ENCODE measurements at regions not wholly inside any gene's neighbourhood (a gene's known extent, or its start where the extent isn't known, plus 50 kb on each side); places are given as distances from the start of the nearest gene placed in this dataset.
"Not testable (repeated sequence)": the region's sequence is repeated elsewhere in the genome, so short reads cannot be mapped to it uniquely, and the experiment has no call there.

GRCh38 chr3:75323936-75324335 is 340.2 kb upstream of the FRG2C start:
- not testable (repeated sequence) for H3K4me3 ChIP-seq (ENCODE audit: low read length); H3K9me3 ChIP-seq (ENCODE audit: control insufficient read depth, low read length); H3K4me1 ChIP-seq (ENCODE audit: control insufficient read depth, insufficient read depth, low read length); H3K36me3 ChIP-seq (ENCODE audit: control insufficient read depth, insufficient read depth, low read length, severe bottlenecking); DNase-seq (ENCODE audit: low read depth); H3K9ac ChIP-seq (ENCODE audit: low read length)
- H3K27me3 ChIP-seq (replicated peaks; ENCODE audit: control insufficient read depth, insufficient read depth, low read length): peaks cover 44% of the 10 kb centered on the region

DNA sequence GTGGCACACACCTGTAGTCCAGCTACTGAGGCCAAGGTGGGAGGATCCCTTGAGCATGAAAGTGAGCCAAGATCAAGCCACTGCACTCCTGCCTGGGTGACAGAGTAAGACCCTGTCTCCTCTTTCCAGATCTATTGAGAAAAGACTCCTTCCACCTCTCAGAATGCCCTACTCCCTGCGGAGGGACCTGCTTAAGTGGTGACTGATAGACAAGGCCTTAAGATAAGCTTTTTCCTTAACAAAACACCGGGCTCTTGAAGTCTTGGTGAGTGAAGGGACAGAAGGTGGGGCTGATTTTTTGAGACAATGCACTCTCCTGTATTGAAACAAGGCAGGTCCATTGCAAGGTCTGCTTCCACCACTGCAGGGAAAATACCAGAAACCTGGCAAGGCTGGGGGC is 338.4 kb upstream of the FRG2C start:
- no peak overlapping the region for H3K9ac ChIP-seq (ENCODE audit: low read length)
- H3K36me3 ChIP-seq (ENCODE audit: control insufficient read depth, insufficient read depth, low read length, severe bottlenecking): no peaks in the 10 kb centered on the region
- no peaks in the 10 kb centered on the region for H3K4me1 ChIP-seq (ENCODE audit: control insufficient read depth, insufficient read depth, low read length)
- no peaks in the 10 kb centered on the region for H3K9me3 ChIP-seq (ENCODE audit: control insufficient read depth, low read length)
- no peak overlapping the region for H3K4me3 ChIP-seq (ENCODE audit: low read length)
- no peak for DNase-seq (ENCODE audit: low read depth)
- H3K27me3 ChIP-seq (replicated peaks; ENCODE audit: control insufficient read depth, insufficient read depth, low read length): peaks cover 48% of the 10 kb centered on the region

GRCh38 chr3:75327453-75327852 is 336.7 kb upstream of the FRG2C start:
- peaks cover under 1% of the 10 kb centered on the region for H3K4me1 ChIP-seq (ENCODE audit: control insufficient read depth, insufficient read depth, low read length)
- no peak for DNase-seq (ENCODE audit: low read depth)
- no peak overlapping the region for H3K9ac ChIP-seq (ENCODE audit: low read length)
- peaks cover 39% of the 10 kb centered on the region for H3K27me3 ChIP-seq (replicated peaks; ENCODE audit: control insufficient read depth, insufficient read depth, low read length)
- H3K36me3 ChIP-seq (ENCODE audit: control insufficient read depth, insufficient read depth, low read length, severe bottlenecking): no peaks in the 10 kb centered on the region
- no peak overlapping the region for H3K4me3 ChIP-seq (ENCODE audit: low read length)
- H3K9me3 ChIP-seq (ENCODE audit: control insufficient read depth, low read length): no peaks in the 10 kb centered on the region

- H3K27me3 ChIP-seq (replicated peaks; ENCODE audit: control insufficient read depth, insufficient read depth, low read length): peaks cover 39% of the 10 kb centered on the region
- no peak overlapping the region for H3K9ac ChIP-seq (ENCODE audit: low read length)
- no peak for DNase-seq (ENCODE audit: low read depth)
- H3K36me3 ChIP-seq (ENCODE audit: control insufficient read depth, insufficient read depth, low read length, severe bottlenecking): no peaks in the 10 kb centered on the region
- H3K9me3 ChIP-seq (ENCODE audit: control insufficient read depth, low read length): peaks cover 1% of the 10 kb centered on the region
- H3K4me1 ChIP-seq (ENCODE audit: control insufficient read depth, insufficient read depth, low read length): peaks cover 10% of the 10 kb centered on the region
- H3K4me3 ChIP-seq (ENCODE audit: low read length): no peak overlapping the region
These were observed 334.5 kb upstream of the FRG2C start for GRCh38 chr3:75329476-75330097.

- not testable (repeated sequence) for H3K9ac ChIP-seq (ENCODE audit: low read length); H3K9me3 ChIP-seq (ENCODE audit: control insufficient read depth, low read length); H3K36me3 ChIP-seq (ENCODE audit: control insufficient read depth, insufficient read depth, low read length, severe bottlenecking); H3K4me1 ChIP-seq (ENCODE audit: control insufficient read depth, insufficient read depth, low read length); H3K4me3 ChIP-seq (ENCODE audit: low read length); DNase-seq (ENCODE audit: low read depth)
- peaks cover 41% of the 10 kb centered on the region for H3K27me3 ChIP-seq (replicated peaks; ENCODE audit: control insufficient read depth, insufficient read depth, low read length)
These were observed 333.7 kb upstream of the FRG2C start for GRCh38 chr3:75330446-75330845.

DNA sequence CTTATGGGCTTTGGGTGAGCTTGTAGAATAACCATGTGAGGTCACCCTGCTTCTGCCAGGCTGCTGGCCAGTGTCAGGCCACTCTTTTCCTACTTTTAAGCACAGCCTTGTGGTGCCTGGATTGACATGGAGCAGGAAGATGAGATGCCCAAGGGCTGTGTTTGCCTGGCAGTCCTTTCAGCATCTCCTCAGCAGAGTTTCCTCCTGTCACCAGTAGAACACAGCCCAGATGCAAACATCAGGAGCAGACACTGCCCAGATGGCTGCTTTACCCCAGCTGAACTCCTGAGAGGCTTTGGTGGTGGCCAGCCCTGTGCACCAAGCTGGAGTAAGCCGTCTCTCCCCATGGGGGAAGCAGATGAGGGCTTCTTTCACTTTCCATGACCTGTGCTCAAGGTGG is 332.0 kb upstream of the FRG2C start:
- not testable (repeated sequence) for H3K36me3 ChIP-seq (ENCODE audit: control insufficient read depth, insufficient read depth, low read length, severe bottlenecking); DNase-seq (ENCODE audit: low read depth); H3K4me1 ChIP-seq (ENCODE audit: control insufficient read depth, insufficient read depth, low read length); H3K4me3 ChIP-seq (ENCODE audit: low read length); H3K9me3 ChIP-seq (ENCODE audit: control insufficient read depth, low read length); H3K9ac ChIP-seq (ENCODE audit: low read length)
- peaks cover 35% of the 10 kb centered on the region for H3K27me3 ChIP-seq (replicated peaks; ENCODE audit: control insufficient read depth, insufficient read depth, low read length)

DNA sequence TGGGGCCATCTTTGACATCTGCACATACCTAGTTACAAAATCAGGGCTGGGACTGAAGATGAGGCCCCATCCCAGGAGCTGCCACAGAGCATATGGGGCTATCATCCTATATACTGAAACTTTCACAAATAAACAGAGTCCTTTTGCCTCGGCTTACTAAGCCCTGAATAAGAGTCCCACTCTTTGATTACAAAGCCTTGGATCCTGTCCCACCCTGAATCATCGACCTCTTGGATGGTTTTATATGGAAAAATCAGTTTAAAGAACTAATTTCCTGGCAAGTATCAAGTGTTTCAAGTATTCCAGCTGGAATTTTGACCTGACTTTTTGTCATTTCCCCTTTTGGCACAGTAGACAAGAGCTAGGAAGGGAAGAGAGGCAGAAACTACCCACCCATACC is 331.3 kb upstream of the FRG2C start:
- Histone ChIP-seq H3K4me3 (ENCODE audit: low read length) (no peak overlapping the region), H3K27me3 (replicated peaks; ENCODE audit: control insufficient read depth, insufficient read depth, low read length) (peaks cover 30% of the 10 kb centered on the region), H3K9me3 (ENCODE audit: control insufficient read depth, low read length) (peaks cover 2% of the 10 kb centered on the region), H3K4me1 (ENCODE audit: control insufficient read depth, insufficient read depth, low read length) (peaks cover 10% of the 10 kb centered on the region), H3K9ac (ENCODE audit: low read length) (no peak overlapping the region), H3K36me3 (ENCODE audit: control insufficient read depth, insufficient read depth, low read length, severe bottlenecking) (no peaks in the 10 kb centered on the region)
- DNase-seq (ENCODE audit: low read depth): peak; percentile 25

DNA sequence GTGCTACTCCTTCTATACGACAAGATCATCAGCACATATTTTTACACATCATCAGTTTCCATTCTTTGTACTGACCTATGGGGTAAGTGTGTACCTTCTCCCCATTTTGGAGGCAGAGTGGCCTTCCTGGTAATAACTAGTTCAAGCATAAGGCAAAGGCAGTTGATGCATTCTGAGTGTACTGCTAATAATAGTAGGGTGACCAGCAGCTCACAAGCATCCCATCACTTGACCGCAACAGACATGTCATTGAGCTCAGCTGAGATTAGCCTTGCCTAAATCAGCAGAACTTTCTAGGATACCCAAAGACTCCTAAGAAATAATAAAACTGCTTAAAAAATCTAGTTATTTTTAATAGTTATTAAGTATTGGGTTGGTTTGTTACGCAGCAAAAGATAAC is 329.8 kb upstream of the FRG2C start:
- H3K9me3 ChIP-seq (ENCODE audit: control insufficient read depth, low read length): peaks cover 2% of the 10 kb centered on the region
- no peak overlapping the region for H3K4me3 ChIP-seq (ENCODE audit: low read length)
- H3K36me3 ChIP-seq (ENCODE audit: control insufficient read depth, insufficient read depth, low read length, severe bottlenecking): no peaks in the 10 kb centered on the region
- peaks cover 27% of the 10 kb centered on the region for H3K27me3 ChIP-seq (replicated peaks; ENCODE audit: control insufficient read depth, insufficient read depth, low read length)
- no peak overlapping the region for H3K9ac ChIP-seq (ENCODE audit: low read length)
- peaks cover 10% of the 10 kb centered on the region for H3K4me1 ChIP-seq (ENCODE audit: control insufficient read depth, insufficient read depth, low read length)
- no peak for DNase-seq (ENCODE audit: low read depth)

GRCh38 chr3:75337226-75337900 is 326.8 kb upstream of the FRG2C start:
- H3K9me3 ChIP-seq (ENCODE audit: control insufficient read depth, low read length): peaks cover 2% of the 10 kb centered on the region
- H3K27me3 ChIP-seq (replicated peaks; ENCODE audit: control insufficient read depth, insufficient read depth, low read length): peaks cover 27% of the 10 kb centered on the region

GRCh38 chr3:75338342-75338741 is 325.8 kb upstream of the FRG2C start:
- Histone ChIP-seq H3K9ac (ENCODE audit: low read length) (no peak overlapping the region), H3K27me3 (replicated peaks; ENCODE audit: control insufficient read depth, insufficient read depth, low read length) (peaks cover 30% of the 10 kb centered on the region), H3K4me3 (ENCODE audit: low read length) (no peak overlapping the region), H3K4me1 (ENCODE audit: control insufficient read depth, insufficient read depth, low read length) (peaks cover 15% of the 10 kb centered on the region), H3K36me3 (ENCODE audit: control insufficient read depth, insufficient read depth, low read length, severe bottlenecking) (no peaks in the 10 kb centered on the region), H3K9me3 (ENCODE audit: control insufficient read depth, low read length) (peaks cover 2% of the 10 kb centered on the region)
- DNase-seq (ENCODE audit: low read depth): no peak

More at GRCh38 chr3:75337226-75337900, 326.8 kb upstream of the FRG2C start:
- Histone ChIP-seq H3K36me3 (ENCODE audit: control insufficient read depth, insufficient read depth, low read length, severe bottlenecking) (no peaks in the 10 kb centered on the region), H3K9ac (ENCODE audit: low read length) (no peak overlapping the region), H3K4me1 (ENCODE audit: control insufficient read depth, insufficient read depth, low read length) (peaks cover 24% of the 10 kb centered on the region), H3K4me3 (ENCODE audit: low read length) (no peak overlapping the region)
- DNase-seq (ENCODE audit: low read depth): no peak

- Histone ChIP-seq H3K9ac (ENCODE audit: low read length) (peak overlapping the region; percentile 29), H3K4me1 (ENCODE audit: control insufficient read depth, insufficient read depth, low read length) (peaks cover 15% of the 10 kb centered on the region), H3K9me3 (ENCODE audit: control insufficient read depth, low read length) (no peaks in the 10 kb centered on the region), H3K27me3 (replicated peaks; ENCODE audit: control insufficient read depth, insufficient read depth, low read length) (peaks cover 36% of the 10 kb centered on the region), H3K36me3 (ENCODE audit: control insufficient read depth, insufficient read depth, low read length, severe bottlenecking) (no peaks in the 10 kb centered on the region), H3K4me3 (ENCODE audit: low read length) (peak overlapping the region; percentile 53)
- DNase-seq (ENCODE audit: low read depth): peak; percentile 36
These were observed 322.6 kb upstream of the FRG2C start for GRCh38 chr3:75341324-75342067.

Data from adipocyte (in vitro differentiated cells).